HEK293T (cell line): ENCODE measurements at regions not wholly inside any gene's neighbourhood (a gene's known extent, or its start where the extent isn't known, plus 50 kb on each side); places are given as distances from the start of the nearest gene placed in this dataset.

ENCODE experiments used
- ARNT ChIP-seq: fragments of 450-650 bp; IDR thresholded peaks from 2 replicates; pipeline ENCODE4 v1.6.1; 2017; ENCODE audit warnings: mild to moderate bottlenecking
- BHLHE40 ChIP-seq: fragments of 450-650 bp; IDR thresholded peaks from 2 replicates; pipeline ENCODE4 v1.6.1; 2016; ENCODE audit warnings: mild to moderate bottlenecking, moderate library complexity, borderline replicate concordance
- FOXK2 ChIP-seq: fragments of 450-650 bp; IDR thresholded peaks from 2 replicates; pipeline ENCODE4 v1.6.1; 2016; ENCODE audit warnings: mild to moderate bottlenecking
- HDGF ChIP-seq: fragments of 450-650 bp; IDR thresholded peaks from 2 replicates; pipeline ENCODE4 v1.6.1; 2017; ENCODE audit warnings: antibody characterized with exemption, borderline replicate concordance
- L3MBTL2 ChIP-seq: fragments of 450-650 bp; conservative IDR thresholded peaks from 2 replicates; pipeline ENCODE4 v1.6.1; 2016; ENCODE audit warnings: mild to moderate bottlenecking
- SP1 ChIP-seq: fragments of 450-650 bp; IDR thresholded peaks from 2 replicates; pipeline ENCODE4 v1.6.1; 2017
- SUZ12 ChIP-seq: fragments of 450-650 bp; IDR thresholded peaks from 2 replicates; pipeline ENCODE4 v1.6.1; 2016; ENCODE audit warnings: mild to moderate bottlenecking
- TARDBP ChIP-seq: fragments of 450-650 bp; IDR thresholded peaks from 2 replicates; pipeline ENCODE4 v1.6.1; 2016
- ZNF384 ChIP-seq: fragments of 450-650 bp; IDR thresholded peaks from 2 replicates; pipeline ENCODE4 v1.6.1; 2016

DNA sequence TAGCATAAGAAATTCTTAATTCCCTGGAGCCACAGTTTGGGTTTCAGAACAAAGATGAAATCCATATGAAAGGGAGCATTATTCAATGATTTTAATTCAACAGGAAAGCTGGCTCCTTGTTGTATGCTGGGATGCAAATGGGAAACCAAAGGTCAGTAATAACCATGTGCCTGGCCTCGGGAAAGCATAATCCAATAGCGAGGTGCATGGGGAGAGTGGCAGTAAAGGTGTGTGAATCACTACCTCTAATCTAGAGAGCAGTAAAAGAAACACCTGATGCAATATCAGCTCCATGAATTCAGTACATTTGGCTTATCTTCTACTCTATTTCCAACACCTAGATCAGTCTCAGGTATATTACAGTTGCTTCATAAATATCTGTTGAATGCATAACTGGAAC, 220.1 kb downstream of the FBXO15 start:
- no peak for TF ChIP-seq SP1
- TF ChIP-seq HDGF = no peak
- no peak for TF ChIP-seq BHLHE40
- TF ChIP-seq ZNF384 = no peak
- TF ChIP-seq SUZ12 = no peak
- TF ChIP-seq TARDBP = no peak
- TF ChIP-seq FOXK2 = no peak
- no peak for TF ChIP-seq L3MBTL2
- no peak for TF ChIP-seq ARNT
